ENCODE measurements at regions not wholly inside any gene's neighbourhood (a gene's known extent, or its start where the extent isn't known, plus 50 kb on each side); places are given as distances from the start of the nearest gene placed in this dataset.

DNA sequence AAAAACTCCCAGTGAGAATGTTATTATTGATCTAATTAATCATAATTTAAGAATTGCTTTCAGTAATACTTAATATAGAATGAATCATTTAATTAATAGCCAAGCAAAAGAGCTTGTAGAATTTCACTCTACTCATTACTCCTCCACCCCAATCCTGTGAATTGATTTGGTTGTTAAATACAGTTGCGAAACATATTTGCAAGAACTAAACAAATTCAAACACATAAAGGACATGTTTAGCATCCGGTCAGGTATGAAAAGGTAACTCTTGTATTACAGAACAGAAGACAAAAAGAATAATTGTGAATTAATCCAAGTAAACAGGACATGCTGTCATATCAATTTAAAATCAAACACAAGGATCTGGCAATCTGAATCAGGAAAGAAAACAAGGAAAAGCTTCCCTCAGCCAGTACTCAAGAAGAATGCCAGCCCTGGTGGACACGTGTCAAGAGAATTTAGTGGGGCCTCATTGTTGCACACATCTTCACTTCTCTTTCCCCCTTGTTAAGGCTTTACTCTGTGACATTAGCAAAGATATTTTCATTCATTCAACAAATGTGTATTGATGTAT is 89.4 kb upstream of the SLC12A2 start:
- Histone ChIP-seq H4K8ac (ENCODE audit: extremely low read depth, insufficient read depth, low read length) (no peak overlapping the region), H2BK120ac (replicated peaks; ENCODE audit: low read depth, low read length) (no peak overlapping the region), H2AK5ac (ENCODE audit: low read depth, low read length) (no peak overlapping the region), H3K27me3 (replicated peaks in 1 of 4; ENCODE audit: control insufficient read depth in 3 of 4, extremely low read depth in 1 of 4, insufficient read depth in 3 of 4, low read length in 3 of 4) (no peaks in the 10 kb centered on the region), H3K18ac (ENCODE audit: extremely low read depth, low read length) (no peak overlapping the region), H4K20me1 (replicated peaks in 1 of 2; ENCODE audit: control insufficient read depth in 1 of 2, insufficient read depth in 2 of 2, low read length in 2 of 2) (no peaks in the 10 kb centered on the region), H2AFZ (ENCODE audit: low read length) (no peak overlapping the region), H3K4me2 (ENCODE audit: insufficient read depth in 1 of 2, low read depth in 2 of 2, low read length in 2 of 2) (no peak overlapping the region), H2BK15ac (ENCODE audit: low read length) (no peak overlapping the region), H3K9me3 (ENCODE audit: insufficient read depth in 2 of 2, low read depth in 1 of 2, low read length in 1 of 2) (no peaks in the 10 kb centered on the region), H2BK20ac (ENCODE audit: low read length) (no peak overlapping the region), H4K5ac (ENCODE audit: insufficient read length, low read depth, low read length) (no peak overlapping the region), H3K27ac (ENCODE audit: low read depth, low read length) (no peak overlapping the region), H3K9ac (replicated peaks in 1 of 4; ENCODE audit: extremely low read depth in 1 of 4, low read depth in 3 of 4, low read length in 3 of 4) (no peak overlapping the region), H3K14ac (ENCODE audit: insufficient read length) (no peak overlapping the region), H2BK12ac (ENCODE audit: low read depth, low read length) (no peak overlapping the region), H3K79me2 (ENCODE audit: control insufficient read depth in 1 of 2, insufficient read depth in 2 of 2, low read length in 2 of 2) (no peaks in the 10 kb centered on the region), H3K36me3 (ENCODE audit: control insufficient read depth in 2 of 4, insufficient read depth in 4 of 4, low read length in 3 of 4) (no peaks in the 10 kb centered on the region), H3K4ac (replicated peaks; ENCODE audit: insufficient read length, low read depth, low read length) (no peak overlapping the region), H3K4me1 (replicated peaks in 1 of 4; ENCODE audit: control insufficient read depth in 3 of 4, insufficient read depth in 4 of 4, low read length in 3 of 4) (no peaks in the 10 kb centered on the region), H3K56ac (replicated peaks; ENCODE audit: insufficient read length, low read depth, low read length) (no peak overlapping the region), H2BK5ac (ENCODE audit: low read depth, low read length) (no peak overlapping the region), H3K4me3 (ENCODE audit: extremely low read depth in 1 of 4, insufficient read depth in 2 of 4, low read depth in 3 of 4, low read length in 4 of 4) (no peak overlapping the region), H3K79me1 (ENCODE audit: low read depth, low read length) (no peaks in the 10 kb centered on the region), H3K23me2 (ENCODE audit: low read depth, low read length) (no peaks in the 10 kb centered on the region), H3K23ac (ENCODE audit: insufficient read length) (no peak overlapping the region), H4K91ac (replicated peaks; ENCODE audit: insufficient read length, low read length) (no peak overlapping the region)
- DNase-seq (ENCODE audit: low read depth in 1 of 2, low spot score in 2 of 2), result no peak
- no peak for FAIRE-seq
- CTCF ChIA-PET (ENCODE audit: partially characterized antibody), result interaction anchor here (0.9 to 1.4 kb wide), 3 partner anchors 8 to 14 kb away, joined by 3 read pairs; no protein-coding TSS in a partner anchor
- POLR2A ChIA-PET (ENCODE audit: partially characterized antibody), result interaction anchor here (0.5 kb wide), 1 partner anchor 106 kb away, joined by 4 read pairs; no protein-coding TSS in a partner anchor
- WGBS, 2 experiments (ENCODE audit: extremely low coverage in 1 of 2, insufficient coverage in 1 of 2, insufficient read length in 1 of 2, insufficient replicate concordance in 2 of 2, low coverage in 1 of 2, low lambda C conversion rate in 2 of 2, missing lambda C conversion rate in 1 of 2), result 90% methylated on average over 3 of the region's 3 CpGs; no CpG with 5 or more reads in 1 of the 2 experiments
- TF ChIP-seq POLR2AphosphoS5 (IDR thresholded peaks at IDR 0.05; ENCODE audit: low read depth, low read length) (no peak), EGR1 (IDR thresholded peaks at IDR 0.05; ENCODE audit: borderline replicate concordance, low read depth, low read length) (no peak), EP300 (IDR thresholded peaks at IDR 0.05; ENCODE audit: borderline replicate concordance in 1 of 2, low read depth in 2 of 2, low read length in 2 of 2) (no peak), CHD1 (IDR thresholded peaks at IDR 0.05; ENCODE audit: low read depth, low read length) (no peak), NRF1 (IDR thresholded peaks at IDR 0.05; ENCODE audit: low read depth, low read length) (no peak), CHD2 (IDR thresholded peaks at IDR 0.05; ENCODE audit: low read length) (no peak), JUND (IDR thresholded peaks at IDR 0.05; ENCODE audit: low read length) (no peak), SP4 (IDR thresholded peaks at IDR 0.05; ENCODE audit: low read length) (no peak), CREB1 (IDR thresholded peaks at IDR 0.05) (no peak), CTBP2 (IDR thresholded peaks at IDR 0.05; ENCODE audit: borderline replicate concordance, insufficient read depth, insufficient read length, low read length) (no peak), RAD21 (IDR thresholded peaks at IDR 0.05 in 1 of 2, conservative IDR thresholded peaks at IDR 0.05 in 1 of 2; ENCODE audit: low read depth in 2 of 2, low read length in 2 of 2) (no peak), RFX5 (IDR thresholded peaks at IDR 0.05; ENCODE audit: borderline replicate concordance, low read depth, low read length) (no peak), ZNF274 (IDR thresholded peaks at IDR 0.05; ENCODE audit: borderline replicate concordance, extremely low read depth, low read length) (no peak)
- TF ChIP-seq, protein P1, sequence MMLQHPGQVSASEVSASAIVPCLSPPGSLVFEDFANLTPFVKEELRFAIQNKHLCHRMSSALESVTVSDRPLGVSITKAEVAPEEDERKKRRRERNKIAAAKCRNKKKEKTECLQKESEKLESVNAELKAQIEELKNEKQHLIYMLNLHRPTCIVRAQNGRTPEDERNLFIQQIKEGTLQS (IDR thresholded peaks at IDR 0.05; ENCODE audit: insufficient read depth, low read depth, low read length), result no peak
